Fibroblast of skin of scalp (primary cell): ENCODE measurements at regions not wholly inside any gene's neighbourhood (a gene's known extent, or its start where the extent isn't known, plus 50 kb on each side); places are given as distances from the start of the nearest gene placed in this dataset.
"Not testable (repeated sequence)": the region's sequence is repeated elsewhere in the genome, so short reads cannot be mapped to it uniquely, and the experiment has no call there.

ENCODE experiments used
- DNase-seq: peaks from one replicate; pipeline ENCODE4 v3.0.0-alpha.2; 2013

GRCh38 chrX:97860226-97860625, 976.5 kb downstream of the RPA4 start:
- DNase-seq = peak; percentile 6

GRCh38 chrX:97863261-97863660, 979.6 kb downstream of the RPA4 start:
- DNase-seq = no peak

- no peak for DNase-seq
Observed at GRCh38 chrX:97867266-97867665, 983.6 kb downstream of the RPA4 start.

- peak; percentile 57 for DNase-seq
Observed at GRCh38 chrX:97876697-97877407, 993.1 kb downstream of the RPA4 start.

GRCh38 chrX:97882306-97882705, 998.6 kb downstream of the RPA4 start:
- no peak for DNase-seq

- peak; percentile 72 for DNase-seq
Observed at GRCh38 chrX:97895751-97896150, 1012.0 kb downstream of the RPA4 start.

GRCh38 chrX:97897998-97898397, 1014.3 kb downstream of the RPA4 start:
- no peak for DNase-seq

GRCh38 chrX:97898798-97899197, 1015.1 kb downstream of the RPA4 start:
- peak; percentile 65 for DNase-seq

GRCh38 chrX:97907791-97908190, 1024.1 kb downstream of the RPA4 start:
- DNase-seq = no peak

GRCh38 chrX:97909245-97909644, 1025.5 kb downstream of the RPA4 start:
- no peak for DNase-seq

GRCh38 chrX:97915390-97915789, 1031.7 kb downstream of the RPA4 start:
- DNase-seq = not testable (repeated sequence)

GRCh38 chrX:97921223-97921622, 1037.5 kb downstream of the RPA4 start:
- DNase-seq = not testable (repeated sequence)

- no peak for DNase-seq
Observed at GRCh38 chrX:97931586-97931985, 1047.9 kb downstream of the RPA4 start.

- no peak for DNase-seq
Observed at GRCh38 chrX:97936296-97936695, 1052.6 kb downstream of the RPA4 start.

GRCh38 chrX:97938706-97939105, 1055.0 kb downstream of the RPA4 start:
- DNase-seq = no peak

- DNase-seq = no peak
Observed at GRCh38 chrX:97968376-97969163, 1084.9 kb downstream of the RPA4 start.

- no peak for DNase-seq
Observed at GRCh38 chrX:97984641-97985040, 1100.9 kb downstream of the RPA4 start.

- DNase-seq = no peak
Observed at GRCh38 chrX:97985096-97985495, 1101.4 kb downstream of the RPA4 start.

GRCh38 chrX:97987979-97988378, 1104.3 kb downstream of the RPA4 start:
- DNase-seq = no peak

GRCh38 chrX:97995834-97996233, 1112.1 kb downstream of the RPA4 start:
- DNase-seq = no peak

GRCh38 chrX:98028691-98029090, 1145.0 kb downstream of the RPA4 start:
- no peak for DNase-seq

GRCh38 chrX:98029861-98030260, 1146.2 kb downstream of the RPA4 start:
- no peak for DNase-seq

GRCh38 chrX:98057176-98057575, 1173.5 kb downstream of the RPA4 start:
- DNase-seq = no peak

GRCh38 chrX:98065151-98065550, 1181.4 kb downstream of the RPA4 start:
- DNase-seq = no peak
